HCT116 (cell line): ENCODE measurements at regions not wholly inside any gene's neighbourhood (a gene's known extent, or its start where the extent isn't known, plus 50 kb on each side); places are given as distances from the start of the nearest gene placed in this dataset.

Experiments
- ATAC-seq: fragments of 200-7000 bp; cut with Tn5 transposase; 2 replicates; pipeline ENCODE4 v1.9.1; 2020; ENCODE audit warnings: mild to moderate bottlenecking, moderate library complexity
- BruUV-seq: library from RNA; stranded (reverse); fragments of 400-500 nt; replicated peaks from 2 replicates; lab custom pipeline; 2021; lab: Mats Ljungman, UMichigan
- CTCF ChIA-PET: fragments of 300-600 bp; sonication (Branson Sonifier 250); formaldehyde crosslinking; loops from one replicate; lab custom pipeline; 2021; ENCODE audit warnings: antibody characterized with exemption; lab: Charles Lee
- POLR2A ChIA-PET: fragments of 300-600, 350-600 bp; sonication (Branson Sonifier 250); formaldehyde crosslinking; loops from one replicate; lab custom pipeline; 2021; ENCODE audit warnings: antibody characterized with exemption; lab: Charles Lee
- RAD21 ChIA-PET, 2 experiments: fragments of 300-600 bp; sonication (Branson Sonifier 250); formaldehyde crosslinking; loops; one replicate each; lab custom pipeline; 2023; ENCODE audit warnings: low total read pairs in 2 of 2; ENCODE audit not compliant: uncharacterized antibody in 2 of 2, unreplicated experiment in 2 of 2, low non-redundant PET in 1 of 2; lab: Charles Lee
- DNase-seq: peaks from one replicate; pipeline ENCODE4 v3.0.0-alpha.2; 2010; ENCODE audit warnings: low read depth, low spot score
- H2AFZ ChIP-seq: fragments of 200-600 bp; shearing (Covaris generic), sonication (generic); 2 replicates; pipeline ENCODE4 v1.6.1; 2017; ENCODE audit warnings: low read depth, mixed run types, mixed read lengths, antibody characterized with exemption, low read length; ENCODE audit not compliant: poor library complexity, severe bottlenecking
- H3K27ac ChIP-seq: 2 replicates; pipeline ENCODE4 v1.5.1; 2012; ENCODE audit warnings: low read depth, low read length
- H3K27me3 ChIP-seq: fragments of 200-600 bp; sonication (generic); 2 replicates; pipeline ENCODE4 v1.6.1; 2016; ENCODE audit warnings: mixed run types, low read length, mixed read lengths; ENCODE audit not compliant: insufficient read depth
- H3K36me3 ChIP-seq, 2 experiments: fragments of 200-500 bp in 1 of 2; fragments of 200-600 bp in 1 of 2; sonication (Bioruptor generic) in 1 of 2; sonication (generic) in 1 of 2; 2 replicates each; pipeline versions ENCODE4 v1.5.1 to v1.6.1; 2014 to 2016; ENCODE audit warnings: low read length in 2 of 2, inconsistent platforms in 1 of 2, mixed read lengths in 1 of 2, mixed run types in 1 of 2; ENCODE audit not compliant: insufficient read depth in 2 of 2, control insufficient read depth in 1 of 2
- H3K4me1 ChIP-seq, 2 experiments: fragments of 200-600 bp in 1 of 2; sonication (generic) in 1 of 2; 2 replicates each; pipeline versions ENCODE4 v1.5.1 to v1.6.1; 2012 to 2017; ENCODE audit warnings: low read length in 2 of 2, inconsistent platforms in 1 of 2, mild to moderate bottlenecking in 1 of 2, mixed read lengths in 1 of 2, mixed run types in 1 of 2, moderate library complexity in 1 of 2; ENCODE audit not compliant: insufficient read depth in 2 of 2, control insufficient read depth in 1 of 2
- H3K4me2 ChIP-seq: fragments of 200-600 bp; sonication (generic); 2 replicates; pipeline ENCODE4 v1.6.1; 2017; ENCODE audit warnings: mixed run types, low read length, mixed read lengths
- H3K4me3 ChIP-seq, 2 experiments: fragments of 200-600 bp in 1 of 2; sonication (generic) in 1 of 2; replicated peaks in 1 of 2; 2 replicates each; pipeline ENCODE4 v1.5.1; 2011 to 2016; ENCODE audit warnings: low read length in 2 of 2, control low read depth in 1 of 2, low read depth in 1 of 2, mild to moderate bottlenecking in 1 of 2, mixed read lengths in 1 of 2, mixed run types in 1 of 2
- H3K79me2 ChIP-seq: fragments of 200-600 bp; sonication (generic); 2 replicates; pipeline ENCODE4 v1.6.1; 2017; ENCODE audit warnings: mild to moderate bottlenecking, mixed run types, low read length, moderate library complexity, mixed read lengths; ENCODE audit not compliant: insufficient read depth
- H3K9ac ChIP-seq: fragments of 200-600 bp; sonication (generic); 2 replicates; pipeline ENCODE4 v1.6.1; 2016; ENCODE audit warnings: low read length, mixed read lengths
- H3K9me2 ChIP-seq: fragments of 200-600 bp; sonication (generic), shearing (Covaris generic); 2 replicates; pipeline ENCODE4 v1.6.1; 2017; ENCODE audit warnings: mixed run types, mild to moderate bottlenecking, moderate library complexity; ENCODE audit not compliant: insufficient read depth
- H3K9me3 ChIP-seq, 2 experiments: fragments of 200-500 bp in 1 of 2; fragments of 200-600 bp in 1 of 2; sonication (Bioruptor generic) in 1 of 2; sonication (generic) in 1 of 2; 2 replicates each; pipeline ENCODE4 v1.6.1; 2014 to 2017; ENCODE audit warnings: low read length in 2 of 2, mixed read lengths in 2 of 2, inconsistent platforms in 1 of 2, low read depth in 1 of 2, mild to moderate bottlenecking in 1 of 2, mixed run types in 1 of 2, moderate library complexity in 1 of 2; ENCODE audit not compliant: control insufficient read depth in 1 of 2, insufficient read depth in 1 of 2
- H4K20me1 ChIP-seq: fragments of 200-600 bp; sonication (generic), shearing (Covaris generic); 2 replicates; pipeline ENCODE4 v1.6.1; 2017; ENCODE audit warnings: mixed run types, mild to moderate bottlenecking, moderate library complexity; ENCODE audit not compliant: insufficient read depth
- ATF3 ChIP-seq: IDR thresholded peaks from 2 replicates; pipeline ENCODE4 v1.6.1; 2012
- CBX3 ChIP-seq: IDR thresholded peaks from 2 replicates; pipeline ENCODE4 v1.6.1; 2012; ENCODE audit warnings: low read depth
- CEBPB ChIP-seq: IDR thresholded peaks from 2 replicates; pipeline ENCODE4 v1.6.1; 2012; ENCODE audit warnings: low read depth
- CTCF ChIP-seq, 3 experiments: fragments of 200-600 bp in 1 of 3; sonication (generic) in 1 of 3; IDR thresholded peaks in 2 of 3; conservative IDR thresholded peaks in 1 of 3; 2 replicates each; pipeline ENCODE4 v1.5.1; 2012 to 2017; ENCODE audit warnings: low read depth in 2 of 3, low read length in 2 of 3, antibody characterized with exemption in 1 of 3, borderline replicate concordance in 1 of 3, control low read depth in 1 of 3, mild to moderate bottlenecking in 1 of 3, mixed read lengths in 1 of 3, mixed run types in 1 of 3, moderate library complexity in 1 of 3; ENCODE audit not compliant: insufficient read depth in 1 of 3
- EZH2phosphoT487 ChIP-seq: fragments of 200-600 bp; IDR thresholded peaks from 2 replicates; pipeline ENCODE4 v1.6.1; 2018; ENCODE audit warnings: antibody characterized with exemption, borderline replicate concordance
- FOSL1 ChIP-seq: IDR thresholded peaks from 2 replicates; pipeline ENCODE4 v1.6.1; 2012; ENCODE audit warnings: low read depth
- JUND ChIP-seq: IDR thresholded peaks from 2 replicates; pipeline ENCODE4 v1.6.1; 2012
- MAX ChIP-seq: IDR thresholded peaks from 2 replicates; pipeline ENCODE4 v1.6.1; 2012
- POLR2A ChIP-seq: IDR thresholded peaks from 2 replicates; pipeline ENCODE4 v1.7.0; 2011; ENCODE audit warnings: borderline replicate concordance; ENCODE audit not compliant: insufficient read depth, insufficient read length; ENCODE audit errors: extremely low read depth
- POLR2AphosphoS5 ChIP-seq: IDR thresholded peaks from 2 replicates; pipeline ENCODE4 v1.6.1; 2011; ENCODE audit warnings: mild to moderate bottlenecking, low read depth, low read length, moderate library complexity
- REST ChIP-seq: IDR thresholded peaks from 2 replicates; pipeline ENCODE4 v1.6.1; 2012; ENCODE audit warnings: low read depth
- SIN3A ChIP-seq: IDR thresholded peaks from 2 replicates; pipeline ENCODE4 v1.6.1; 2012; ENCODE audit warnings: low read depth
- SP1 ChIP-seq: IDR thresholded peaks from 2 replicates; pipeline ENCODE4 v1.6.1; 2012; ENCODE audit warnings: low read depth
- YY1 ChIP-seq: IDR thresholded peaks from 2 replicates; pipeline ENCODE4 v1.6.1; 2011; ENCODE audit warnings: low read length, low read depth, moderate library complexity, mild to moderate bottlenecking; ENCODE audit not compliant: insufficient replicate concordance; ENCODE audit errors: extremely low read depth
- ZBTB33 ChIP-seq: IDR thresholded peaks from 2 replicates; pipeline ENCODE4 v1.6.1; 2011; ENCODE audit warnings: mild to moderate bottlenecking, low read length, moderate library complexity; ENCODE audit not compliant: insufficient replicate concordance; ENCODE audit errors: extremely low read depth
- ZFX ChIP-seq: fragments of 450-650 bp; IDR thresholded peaks from 2 replicates; pipeline ENCODE4 v1.6.1; 2017
- intact Hi-C: fragments of 100-400 bp; cut with micrococcal nuclease; formaldehyde crosslinking; loops from 2 replicates; pipeline ENCODE4 v1.10.0; 2022

- TF ChIP-seq CEBPB (no peak), POLR2AphosphoS5 (no peak), POLR2A (no peak)
Observed at GRCh38 chr11:22133776-22134175, 59.1 kb upstream of the ANO5 start (continued).

- no peak for TF ChIP-seq ATF3
- TF ChIP-seq CEBPB, result no peak
- no peak for TF ChIP-seq JUND
- TF ChIP-seq SP1, result no peak
- no peak for TF ChIP-seq ZFX
- no peak for TF ChIP-seq CTCF (IDR thresholded peaks at IDR 0.05 in 2 of 3, conservative IDR thresholded peaks at IDR 0.05 in 1 of 3; ENCODE audit: borderline replicate concordance in 1 of 3, insufficient read depth in 1 of 3, low read depth in 2 of 3, low read length in 2 of 3)
- no peak for TF ChIP-seq YY1
- no peak for TF ChIP-seq REST
- no peak for TF ChIP-seq ZBTB33
- TF ChIP-seq POLR2A, result no peak
- TF ChIP-seq FOSL1, result no peak
- no peak for TF ChIP-seq SIN3A
- TF ChIP-seq EZH2phosphoT487, result no peak
- TF ChIP-seq CBX3, result no peak
- no peak for TF ChIP-seq MAX
- ATAC-seq, result no peak
- no TSS peak for BruUV-seq
- no peaks in the 10 kb centered on the region for H3K9me2 ChIP-seq
- RAD21 ChIA-PET, result no interaction called here
- no peaks in the 10 kb centered on the region for H3K36me3 ChIP-seq
- no peak overlapping the region for H3K27ac ChIP-seq
- POLR2A ChIA-PET, result no interaction called here
- intact Hi-C loops, result no loop called here
- H4K20me1 ChIP-seq, result no peaks in the 10 kb centered on the region
- H3K9ac ChIP-seq, result no peak overlapping the region
- no peaks in the 10 kb centered on the region for H3K4me1 ChIP-seq
- H3K9me3 ChIP-seq, result peaks cover 0 to 4% of the 10 kb centered on the region in 2 experiments; a peak in 1 of 4 replicates
- no peak overlapping the region for H2AFZ ChIP-seq
- no peak overlapping the region for H3K4me3 ChIP-seq
- H3K27me3 ChIP-seq, result no peaks in the 10 kb centered on the region
- no peak for DNase-seq
- CTCF ChIA-PET, result no interaction called here
- H3K79me2 ChIP-seq, result no peaks in the 10 kb centered on the region
- H3K4me2 ChIP-seq, result no peak overlapping the region
Observed at GRCh38 chr11:22138264-22138663, 54.6 kb upstream of the ANO5 start.
